ENCODE measurements at regions not wholly inside any gene's neighbourhood (a gene's known extent, or its start where the extent isn't known, plus 50 kb on each side); places are given as distances from the start of the nearest gene placed in this dataset.
A peak's percentile ranks its signal among the peaks of the same experiment; 100 is the strongest.

- H3K27me3 Mint-ChIP-seq: peaks cover 8% of the 10 kb centered on the region
- H3K36me3 Mint-ChIP-seq (ENCODE audit: low read depth): no peaks in the 10 kb centered on the region
- H3K27ac Mint-ChIP-seq: peak overlapping the region; percentile 74
- intact Hi-C loops (cut with micrococcal nuclease): no loop called here
- H3K9me3 Mint-ChIP-seq: no peaks in the 10 kb centered on the region
- H3K4me1 Mint-ChIP-seq (ENCODE audit: low read depth): peaks cover 15% of the 10 kb centered on the region
- H3K4me3 Mint-ChIP-seq: no peak overlapping the region
Measured at GRCh38 chr15:31250033-31250432, 76.6 kb upstream of the KLF13 start.

- Mint-ChIP-seq H3K9me3 (no peaks in the 10 kb centered on the region), H3K27me3 (peaks cover 8% of the 10 kb centered on the region), H3K36me3 (ENCODE audit: low read depth) (no peaks in the 10 kb centered on the region), H3K4me1 (ENCODE audit: low read depth) (peaks cover 26% of the 10 kb centered on the region), H3K27ac (peak overlapping the region; percentile 74), H3K4me3 (no peak overlapping the region)
- intact Hi-C loops (cut with micrococcal nuclease): no loop called here
Measured at GRCh38 chr15:31251165-31251564, 75.5 kb upstream of the KLF13 start.

- Mint-ChIP-seq H3K4me1 (ENCODE audit: low read depth) (peaks cover 38% of the 10 kb centered on the region), H3K9me3 (no peaks in the 10 kb centered on the region), H3K27ac (no peak overlapping the region), H3K4me3 (no peak overlapping the region), H3K36me3 (ENCODE audit: low read depth) (no peaks in the 10 kb centered on the region), H3K27me3 (peaks cover 6% of the 10 kb centered on the region)
- intact Hi-C loops (cut with micrococcal nuclease): no loop called here
Measured at GRCh38 chr15:31252171-31252785, 74.4 kb upstream of the KLF13 start.

GRCh38 chr15:31254431-31255175, 72.0 kb upstream of the KLF13 start:
- Mint-ChIP-seq H3K4me1 (ENCODE audit: low read depth) (peaks cover 44% of the 10 kb centered on the region), H3K9me3 (peaks cover 9% of the 10 kb centered on the region), H3K4me3 (peak overlapping the region; percentile 55), H3K36me3 (ENCODE audit: low read depth) (no peaks in the 10 kb centered on the region), H3K27ac (peak overlapping the region; percentile 76), H3K27me3 (peaks cover 3% of the 10 kb centered on the region)
- intact Hi-C loops (cut with micrococcal nuclease): no loop called here

- H3K9me3 Mint-ChIP-seq: peaks cover 9% of the 10 kb centered on the region
- peak overlapping the region; percentile 55 for H3K4me3 Mint-ChIP-seq
- no peaks in the 10 kb centered on the region for H3K36me3 Mint-ChIP-seq (ENCODE audit: low read depth)
- H3K27ac Mint-ChIP-seq: peak overlapping the region; percentile 76
- peaks cover under 1% of the 10 kb centered on the region for H3K27me3 Mint-ChIP-seq
- H3K4me1 Mint-ChIP-seq (ENCODE audit: low read depth): peaks cover 50% of the 10 kb centered on the region
- intact Hi-C loops (cut with micrococcal nuclease): no loop called here
Measured at GRCh38 chr15:31255176-31255510, 71.5 kb upstream of the KLF13 start.

GRCh38 chr15:31255732-31256377, 70.8 kb upstream of the KLF13 start:
- Mint-ChIP-seq H3K9me3 (peaks cover 9% of the 10 kb centered on the region), H3K27ac (peak overlapping the region; percentile 76), H3K4me3 (peak overlapping the region; percentile 32), H3K36me3 (ENCODE audit: low read depth) (no peaks in the 10 kb centered on the region), H3K4me1 (ENCODE audit: low read depth) (peaks cover 57% of the 10 kb centered on the region), H3K27me3 (no peaks in the 10 kb centered on the region)
- intact Hi-C loops (cut with micrococcal nuclease): no loop called here

GRCh38 chr15:31256378-31257265, 70.0 kb upstream of the KLF13 start:
- H3K4me1 Mint-ChIP-seq (ENCODE audit: low read depth): peaks cover 65% of the 10 kb centered on the region
- H3K27me3 Mint-ChIP-seq: no peaks in the 10 kb centered on the region
- H3K27ac Mint-ChIP-seq: peak overlapping the region; percentile 76
- H3K36me3 Mint-ChIP-seq (ENCODE audit: low read depth): no peaks in the 10 kb centered on the region
- peaks cover 9% of the 10 kb centered on the region for H3K9me3 Mint-ChIP-seq
- intact Hi-C loops (cut with micrococcal nuclease): no loop called here
- no peak overlapping the region for H3K4me3 Mint-ChIP-seq

GRCh38 chr15:31257286-31257685, 69.3 kb upstream of the KLF13 start:
- Mint-ChIP-seq H3K27me3 (no peaks in the 10 kb centered on the region), H3K4me1 (ENCODE audit: low read depth) (peaks cover 71% of the 10 kb centered on the region), H3K36me3 (ENCODE audit: low read depth) (no peaks in the 10 kb centered on the region), H3K9me3 (peaks cover 9% of the 10 kb centered on the region), H3K4me3 (no peak overlapping the region), H3K27ac (peak overlapping the region; percentile 32)
- intact Hi-C loops (cut with micrococcal nuclease): no loop called here

- no peak overlapping the region for H3K4me3 Mint-ChIP-seq
- no peaks in the 10 kb centered on the region for H3K27me3 Mint-ChIP-seq
- peaks cover 9% of the 10 kb centered on the region for H3K9me3 Mint-ChIP-seq
- peaks cover 81% of the 10 kb centered on the region for H3K4me1 Mint-ChIP-seq (ENCODE audit: low read depth)
- no peak overlapping the region for H3K27ac Mint-ChIP-seq
- H3K36me3 Mint-ChIP-seq (ENCODE audit: low read depth): no peaks in the 10 kb centered on the region
- intact Hi-C loops (cut with micrococcal nuclease): no loop called here
Measured at GRCh38 chr15:31258260-31258659, 68.4 kb upstream of the KLF13 start.

- Mint-ChIP-seq H3K36me3 (ENCODE audit: low read depth) (no peaks in the 10 kb centered on the region), H3K4me1 (ENCODE audit: low read depth) (peaks cover 89% of the 10 kb centered on the region), H3K27me3 (no peaks in the 10 kb centered on the region), H3K27ac (peak overlapping the region; percentile 68), H3K4me3 (no peak overlapping the region), H3K9me3 (peaks cover 9% of the 10 kb centered on the region)
- intact Hi-C loops (cut with micrococcal nuclease): loop anchor here (5.0 kb wide), 2 partner anchors 43 to 178 kb away; no protein-coding TSS in a partner anchor
Measured at GRCh38 chr15:31259562-31260252, 66.9 kb upstream of the KLF13 start.

GRCh38 chr15:31260646-31261265, 65.9 kb upstream of the KLF13 start:
- intact Hi-C loops (cut with micrococcal nuclease): loop anchor here (5.0 kb wide), 2 partner anchors 42 to 177 kb away; no protein-coding TSS in a partner anchor
- Mint-ChIP-seq H3K36me3 (ENCODE audit: low read depth) (no peaks in the 10 kb centered on the region), H3K9me3 (peaks cover 9% of the 10 kb centered on the region), H3K27me3 (no peaks in the 10 kb centered on the region), H3K4me1 (ENCODE audit: low read depth) (peaks cover 89% of the 10 kb centered on the region), H3K27ac (peak overlapping the region; percentile 95), H3K4me3 (no peak overlapping the region)

GRCh38 chr15:31261266-31262142, 65.1 kb upstream of the KLF13 start:
- Mint-ChIP-seq H3K36me3 (ENCODE audit: low read depth) (no peaks in the 10 kb centered on the region), H3K27ac (peak overlapping the region; percentile 95), H3K4me1 (ENCODE audit: low read depth) (peaks cover 89% of the 10 kb centered on the region), H3K9me3 (peaks cover 9% of the 10 kb centered on the region), H3K27me3 (no peaks in the 10 kb centered on the region), H3K4me3 (no peak overlapping the region)
- intact Hi-C loops (cut with micrococcal nuclease): loop anchor here (5.0 kb wide), 2 partner anchors 41 to 176 kb away; no protein-coding TSS in a partner anchor

Measured in dendritic cell treated with granulocyte-macrophage colony-stimulating factor and Interleukin-4, amounts not matched to agents 40 ng/mL and 50 ng/mL, for 4 days (primary cell).